ENCODE measurements at regions not wholly inside any gene's neighbourhood (a gene's known extent, or its start where the extent isn't known, plus 50 kb on each side); places are given as distances from the start of the nearest gene placed in this dataset.

DNA sequence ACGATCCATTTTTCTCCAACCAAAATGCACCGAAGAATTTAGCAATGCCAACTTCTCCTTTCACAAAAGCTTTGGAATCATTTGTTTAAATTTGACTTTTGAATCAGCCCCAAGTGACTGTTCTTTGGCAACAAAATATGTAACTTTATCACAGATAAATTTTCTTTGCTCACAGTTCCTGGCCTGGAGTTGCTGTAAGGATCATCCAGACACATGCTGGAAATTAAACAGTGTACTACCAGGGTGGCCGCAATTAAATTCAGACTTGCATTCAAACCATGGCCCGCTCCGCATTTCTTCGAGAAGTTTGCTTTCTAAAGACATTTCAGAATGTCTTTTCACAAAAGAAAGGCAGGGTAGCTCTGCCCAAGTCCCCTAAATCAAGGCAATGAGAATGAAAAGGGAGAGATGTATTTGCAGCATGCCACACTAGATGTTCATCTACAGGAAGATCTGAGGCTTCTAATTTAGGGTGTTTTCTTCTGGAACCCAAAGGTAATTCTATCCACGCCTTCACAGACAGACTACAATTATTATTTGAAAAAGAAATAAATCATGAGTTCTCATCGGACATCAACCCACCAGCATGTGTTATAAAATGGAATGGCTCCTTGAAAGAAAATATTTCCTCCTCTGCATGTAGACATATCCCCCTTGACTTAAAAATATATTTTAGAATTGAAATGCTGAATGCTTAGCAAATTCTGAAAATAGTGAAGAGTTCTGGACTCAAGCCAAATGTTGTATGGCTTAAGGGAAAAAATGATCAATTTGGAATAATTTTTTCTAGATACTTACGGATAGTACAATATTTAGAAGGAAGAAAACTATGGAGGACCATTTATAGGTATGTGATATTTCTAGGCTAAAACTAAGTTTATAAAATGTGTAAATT, 189.7 kb upstream of the BLID start:
- Histone ChIP-seq H3K36me3 (ENCODE audit: control insufficient read depth, insufficient read depth, low read length) (no peaks in the 10 kb centered on the region), H3K18ac (ENCODE audit: low read length) (no peak overlapping the region), H3K9ac (ENCODE audit: low read length) (no peak overlapping the region), H3K4me1 (ENCODE audit: control insufficient read depth, low read depth, low read length) (peaks cover 8% of the 10 kb centered on the region), H3K4me2 (ENCODE audit: low read length) (no peak overlapping the region), H3K4me3 (ENCODE audit: low read length) (no peak overlapping the region), H3K27me3 (ENCODE audit: insufficient read depth, low read length, poor library complexity) (no peaks in the 10 kb centered on the region), H3K27ac (ENCODE audit: low read depth, low read length) (no peak overlapping the region), H3K79me1 (ENCODE audit: low read length) (no peaks in the 10 kb centered on the region), H3K4ac (ENCODE audit: low read depth, low read length) (no peak overlapping the region), H2BK15ac (replicated peaks; ENCODE audit: low read depth) (no peak overlapping the region), H4K8ac (ENCODE audit: low read depth, low read length) (no peak overlapping the region), H3K23ac (ENCODE audit: low read length) (no peak overlapping the region), H4K5ac (ENCODE audit: low read length) (no peak overlapping the region), H2BK5ac (ENCODE audit: low read length) (no peak overlapping the region), H3K56ac (ENCODE audit: low read length) (no peak overlapping the region), H2AK5ac (ENCODE audit: low read length) (no peak overlapping the region), H3K79me2 (ENCODE audit: control insufficient read depth, insufficient read depth, low read length) (no peaks in the 10 kb centered on the region), H2BK120ac (ENCODE audit: low read depth, low read length) (no peak overlapping the region)
- no CpG with 5 or more reads among the region's 9 CpGs for WGBS (ENCODE audit: extremely low coverage, insufficient coverage, low lambda C conversion rate)
- DNase-seq, result no peak

DNA sequence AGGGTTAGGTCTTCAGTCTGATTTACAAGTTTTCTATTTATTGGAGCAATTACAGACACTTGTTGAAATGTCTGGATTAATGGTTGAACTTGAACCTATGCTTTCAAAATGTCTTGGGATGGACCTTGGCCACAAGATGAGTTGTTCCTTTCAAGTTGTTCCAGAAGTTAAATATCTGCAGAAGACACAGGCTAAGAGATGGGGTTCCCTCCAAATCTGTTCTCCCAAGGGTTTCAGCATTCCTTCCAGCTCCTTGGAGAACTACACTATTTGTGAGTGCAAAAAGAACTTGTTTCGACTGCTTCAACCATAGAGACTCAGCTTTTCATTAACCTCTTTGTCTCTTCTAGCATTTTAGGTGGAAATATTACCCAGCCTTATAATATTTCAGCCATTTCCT, 189.0 kb upstream of the BLID start:
- Histone ChIP-seq H3K23ac (ENCODE audit: low read length) (no peak overlapping the region), H3K79me2 (ENCODE audit: control insufficient read depth, insufficient read depth, low read length) (no peaks in the 10 kb centered on the region), H4K5ac (ENCODE audit: low read length) (no peak overlapping the region), H3K56ac (ENCODE audit: low read length) (no peak overlapping the region), H3K4me2 (ENCODE audit: low read length) (no peak overlapping the region), H3K4me1 (ENCODE audit: control insufficient read depth, low read depth, low read length) (peaks cover 8% of the 10 kb centered on the region), H2BK5ac (ENCODE audit: low read length) (no peak overlapping the region), H3K27ac (ENCODE audit: low read depth, low read length) (no peak overlapping the region), H3K18ac (ENCODE audit: low read length) (no peak overlapping the region), H3K4ac (ENCODE audit: low read depth, low read length) (no peak overlapping the region), H4K8ac (ENCODE audit: low read depth, low read length) (no peak overlapping the region), H3K27me3 (ENCODE audit: insufficient read depth, low read length, poor library complexity) (no peaks in the 10 kb centered on the region), H3K79me1 (ENCODE audit: low read length) (no peaks in the 10 kb centered on the region), H3K36me3 (ENCODE audit: control insufficient read depth, insufficient read depth, low read length) (no peaks in the 10 kb centered on the region), H2BK120ac (ENCODE audit: low read depth, low read length) (no peak overlapping the region), H2BK15ac (replicated peaks; ENCODE audit: low read depth) (no peak overlapping the region), H3K9ac (ENCODE audit: low read length) (no peak overlapping the region), H3K4me3 (ENCODE audit: low read length) (no peak overlapping the region), H2AK5ac (ENCODE audit: low read length) (no peak overlapping the region)
- no peak for DNase-seq
- no CpG with 5 or more reads among the region's 1 CpG for WGBS (ENCODE audit: extremely low coverage, insufficient coverage, low lambda C conversion rate)

DNA sequence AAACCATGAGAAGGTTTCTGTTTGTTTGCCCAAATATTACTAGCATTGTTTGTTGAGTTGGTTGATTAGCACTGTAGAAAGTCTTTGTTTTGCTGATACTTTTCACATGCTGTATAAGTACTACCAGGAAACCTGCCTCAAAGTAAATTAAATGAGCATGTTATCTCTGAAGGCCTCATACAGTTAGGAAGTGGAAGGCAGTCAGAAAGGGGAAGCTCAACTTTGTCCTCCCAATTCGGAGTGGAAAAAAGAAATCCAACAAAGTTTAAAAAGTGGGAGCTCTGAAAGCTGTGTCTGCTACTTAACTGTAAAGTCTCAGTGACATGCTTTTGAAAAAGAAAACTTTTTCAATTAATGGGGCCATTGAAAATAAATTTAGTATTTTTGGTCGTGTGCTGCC, 188.3 kb upstream of the BLID start:
- Histone ChIP-seq H2BK15ac (replicated peaks; ENCODE audit: low read depth) (no peak overlapping the region), H3K4me3 (ENCODE audit: low read length) (no peak overlapping the region), H3K79me2 (ENCODE audit: control insufficient read depth, insufficient read depth, low read length) (no peaks in the 10 kb centered on the region), H4K5ac (ENCODE audit: low read length) (no peak overlapping the region), H4K8ac (ENCODE audit: low read depth, low read length) (no peak overlapping the region), H3K56ac (ENCODE audit: low read length) (no peak overlapping the region), H3K36me3 (ENCODE audit: control insufficient read depth, insufficient read depth, low read length) (no peaks in the 10 kb centered on the region), H3K18ac (ENCODE audit: low read length) (no peak overlapping the region), H3K9ac (ENCODE audit: low read length) (no peak overlapping the region), H3K27ac (ENCODE audit: low read depth, low read length) (no peak overlapping the region), H3K23ac (ENCODE audit: low read length) (no peak overlapping the region), H2BK120ac (ENCODE audit: low read depth, low read length) (no peak overlapping the region), H3K27me3 (ENCODE audit: insufficient read depth, low read length, poor library complexity) (no peaks in the 10 kb centered on the region), H3K4ac (ENCODE audit: low read depth, low read length) (no peak overlapping the region), H3K79me1 (ENCODE audit: low read length) (no peaks in the 10 kb centered on the region), H2AK5ac (ENCODE audit: low read length) (no peak overlapping the region), H3K4me1 (ENCODE audit: control insufficient read depth, low read depth, low read length) (peaks cover 4% of the 10 kb centered on the region), H2BK5ac (ENCODE audit: low read length) (no peak overlapping the region), H3K4me2 (ENCODE audit: low read length) (no peak overlapping the region)
- WGBS (ENCODE audit: extremely low coverage, insufficient coverage, low lambda C conversion rate), result no CpG with 5 or more reads among the region's 2 CpGs
- DNase-seq, result no peak

DNA sequence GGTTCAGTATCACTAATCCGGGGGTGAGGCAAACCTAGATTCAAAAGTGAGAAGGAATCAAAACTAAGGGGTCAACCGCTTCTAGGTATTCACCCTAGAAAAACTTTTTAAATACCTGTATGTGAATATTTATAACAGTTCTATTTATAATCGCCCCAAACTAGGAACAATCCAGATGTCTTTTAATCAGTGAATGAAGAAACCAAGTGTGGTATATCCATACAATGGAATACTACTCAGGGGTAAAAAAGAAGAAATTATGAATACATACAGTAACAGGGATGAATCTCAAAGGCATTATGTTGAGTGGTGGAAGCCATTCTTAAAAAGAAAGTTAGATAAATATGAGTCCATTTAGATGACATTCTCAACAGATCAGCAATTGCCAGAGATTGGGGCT, 178.0 kb upstream of the BLID start:
- Histone ChIP-seq H3K36me3 (ENCODE audit: control insufficient read depth, insufficient read depth, low read length) (no peaks in the 10 kb centered on the region), H4K5ac (ENCODE audit: low read length) (no peak overlapping the region), H4K8ac (ENCODE audit: low read depth, low read length) (no peak overlapping the region), H3K4me1 (ENCODE audit: control insufficient read depth, low read depth, low read length) (no peaks in the 10 kb centered on the region), H3K4ac (ENCODE audit: low read depth, low read length) (no peak overlapping the region), H3K56ac (ENCODE audit: low read length) (no peak overlapping the region), H2BK5ac (ENCODE audit: low read length) (no peak overlapping the region), H2BK15ac (replicated peaks; ENCODE audit: low read depth) (no peak overlapping the region), H3K27me3 (ENCODE audit: insufficient read depth, low read length, poor library complexity) (no peaks in the 10 kb centered on the region), H3K4me3 (ENCODE audit: low read length) (no peak overlapping the region), H2BK120ac (ENCODE audit: low read depth, low read length) (no peak overlapping the region), H3K18ac (ENCODE audit: low read length) (no peak overlapping the region), H3K27ac (ENCODE audit: low read depth, low read length) (no peak overlapping the region), H3K79me2 (ENCODE audit: control insufficient read depth, insufficient read depth, low read length) (no peaks in the 10 kb centered on the region), H3K9ac (ENCODE audit: low read length) (no peak overlapping the region), H3K79me1 (ENCODE audit: low read length) (no peaks in the 10 kb centered on the region), H3K4me2 (ENCODE audit: low read length) (no peak overlapping the region), H3K23ac (ENCODE audit: low read length) (no peak overlapping the region), H2AK5ac (ENCODE audit: low read length) (no peak overlapping the region)
- DNase-seq, result no peak
- WGBS (ENCODE audit: extremely low coverage, insufficient coverage, low lambda C conversion rate), result no CpG with 5 or more reads among the region's 3 CpGs

DNA sequence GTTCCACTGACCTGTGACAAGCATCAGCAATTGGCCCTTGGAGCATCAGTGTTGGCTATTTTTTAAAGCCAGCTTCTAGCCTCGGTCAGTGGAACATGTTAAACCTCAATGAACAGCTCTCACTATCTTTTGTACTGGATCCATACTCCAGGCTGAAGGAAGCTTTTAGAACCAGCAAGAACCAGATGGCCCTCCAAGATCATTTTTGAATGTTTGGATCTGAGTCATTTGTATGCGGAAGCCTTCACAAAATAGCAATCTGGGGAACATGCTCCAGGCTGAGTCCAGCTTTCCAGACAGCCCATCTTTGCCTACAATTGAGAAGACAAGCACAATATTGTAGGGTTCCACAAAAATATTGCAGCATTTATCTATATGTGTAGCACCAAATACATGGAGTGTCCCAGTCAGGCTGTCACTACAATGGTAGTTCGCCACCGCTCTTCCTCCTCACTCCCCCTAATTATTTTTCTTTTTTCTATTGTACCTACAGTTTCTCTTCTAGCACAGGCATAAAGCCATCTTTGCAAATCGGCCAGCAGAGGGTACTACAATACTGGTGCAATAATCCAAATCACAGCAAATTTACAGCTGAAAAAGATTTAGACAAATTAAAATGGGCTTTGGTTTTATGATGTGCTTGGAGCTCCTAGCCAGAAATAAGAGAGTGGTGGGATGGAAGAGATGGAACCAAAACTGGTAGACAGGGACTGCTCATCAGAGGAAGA, 177.4 kb upstream of the BLID start:
- Histone ChIP-seq H2BK5ac (ENCODE audit: low read length) (no peak overlapping the region), H3K9ac (ENCODE audit: low read length) (no peak overlapping the region), H3K56ac (ENCODE audit: low read length) (no peak overlapping the region), H3K4ac (ENCODE audit: low read depth, low read length) (no peak overlapping the region), H4K5ac (ENCODE audit: low read length) (no peak overlapping the region), H3K79me1 (ENCODE audit: low read length) (no peaks in the 10 kb centered on the region), H4K8ac (ENCODE audit: low read depth, low read length) (no peak overlapping the region), H2BK15ac (replicated peaks; ENCODE audit: low read depth) (no peak overlapping the region), H3K27ac (ENCODE audit: low read depth, low read length) (no peak overlapping the region), H3K27me3 (ENCODE audit: insufficient read depth, low read length, poor library complexity) (no peaks in the 10 kb centered on the region), H2BK120ac (ENCODE audit: low read depth, low read length) (no peak overlapping the region), H3K4me1 (ENCODE audit: control insufficient read depth, low read depth, low read length) (no peaks in the 10 kb centered on the region), H2AK5ac (ENCODE audit: low read length) (no peak overlapping the region), H3K36me3 (ENCODE audit: control insufficient read depth, insufficient read depth, low read length) (no peaks in the 10 kb centered on the region), H3K23ac (ENCODE audit: low read length) (no peak overlapping the region), H3K18ac (ENCODE audit: low read length) (no peak overlapping the region), H3K79me2 (ENCODE audit: control insufficient read depth, insufficient read depth, low read length) (no peaks in the 10 kb centered on the region), H3K4me2 (ENCODE audit: low read length) (no peak overlapping the region), H3K4me3 (ENCODE audit: low read length) (no peak overlapping the region)
- no peak for DNase-seq
- WGBS (ENCODE audit: extremely low coverage, insufficient coverage, low lambda C conversion rate), result no CpG with 5 or more reads among the region's 5 CpGs

Measured in mesendoderm (in vitro differentiated cells).